Mucosa of gallbladder (tissue), 1 donor: ENCODE measurements at regions not wholly inside any gene's neighbourhood (a gene's known extent, or its start where the extent isn't known, plus 50 kb on each side); places are given as distances from the start of the nearest gene placed in this dataset.
A peak's percentile ranks its signal among the peaks of the same experiment; 100 is the strongest.

Source experiments
- DNase-seq: peaks from one replicate; pipeline ENCODE4 v3.0.0-alpha.2; 2020; ENCODE audit warnings: low spot score
- donor health status: DM: no; HTN: no; CAD: no.

DNA sequence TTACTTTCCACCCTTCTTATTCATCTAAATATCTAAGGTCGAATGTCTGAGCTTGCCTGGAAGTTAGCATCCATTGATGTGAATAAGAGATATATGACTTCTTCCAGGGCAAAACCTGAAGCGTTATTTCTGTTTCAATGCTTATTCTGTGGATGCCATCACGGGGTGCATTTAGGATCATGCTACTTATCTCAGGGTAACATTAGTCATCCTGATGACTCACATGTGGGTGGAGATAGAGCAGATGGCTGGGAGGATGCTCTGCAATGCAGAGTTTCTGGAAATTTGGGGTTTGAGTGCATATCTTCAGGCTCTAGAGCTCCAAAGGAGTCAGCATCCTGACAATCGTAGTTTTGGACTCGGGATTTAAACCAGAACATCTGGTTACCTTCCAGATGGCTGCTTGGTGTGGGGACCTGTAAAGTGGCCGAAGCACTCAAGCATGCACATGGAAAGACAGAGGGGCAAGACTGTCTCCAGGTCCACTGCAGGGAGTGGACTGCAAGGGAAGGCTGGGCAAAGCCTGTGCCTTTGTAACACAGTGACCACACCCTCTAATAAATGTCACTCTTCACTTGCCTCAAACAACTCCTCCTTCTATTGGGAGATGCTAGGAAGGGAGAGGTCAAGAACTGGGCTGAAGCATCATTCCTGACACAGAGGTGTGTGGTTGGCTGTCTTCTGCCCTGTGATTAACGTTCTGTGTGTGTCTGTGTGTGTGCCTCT is 175.2 kb upstream of the SALL1 start:
- no peak for DNase-seq

DNA sequence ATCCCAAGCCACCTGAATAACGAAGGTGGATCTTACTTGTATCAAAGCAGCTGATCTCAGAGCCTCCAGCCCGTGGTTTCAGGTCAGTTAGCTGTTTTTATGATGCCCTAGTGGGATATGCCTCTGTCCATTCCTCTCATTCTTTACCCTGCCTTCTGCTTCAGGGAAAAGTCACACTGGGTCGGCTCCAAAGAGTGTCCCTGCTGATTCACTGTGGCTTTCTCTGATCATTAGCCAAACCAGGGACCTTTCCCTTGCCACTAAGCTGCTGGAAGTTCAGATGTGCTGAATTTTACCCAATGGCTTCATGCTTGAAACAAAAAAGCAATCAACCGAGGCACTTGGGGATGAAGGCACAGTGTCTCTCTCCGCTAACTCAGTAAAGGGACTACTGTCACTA is 170.2 kb upstream of the SALL1 start:
- DNase-seq = no peak

DNA sequence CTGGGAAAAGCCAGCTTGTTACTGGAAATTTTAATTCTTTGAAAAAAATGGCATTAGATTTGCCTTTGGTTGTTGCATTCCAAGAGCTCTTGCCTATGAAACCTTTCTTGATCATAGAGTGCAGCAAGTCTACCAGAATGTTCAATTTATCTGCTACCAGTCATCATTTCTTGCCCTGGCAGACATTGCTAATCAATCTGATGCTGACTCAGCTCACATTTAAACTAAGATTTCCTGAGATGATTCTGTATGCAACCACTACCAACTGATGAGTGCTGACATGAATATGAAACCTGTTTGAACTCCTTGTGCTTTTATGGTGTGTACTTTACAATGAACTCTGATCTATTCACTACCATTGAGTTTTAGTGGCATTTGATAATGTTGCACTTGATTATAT is 166.5 kb upstream of the SALL1 start:
- DNase-seq = no peak

- DNase-seq = no peak
Measured at GRCh38 chr16:51313198-51313597, 162.1 kb upstream of the SALL1 start.

GRCh38 chr16:51312363-51313150 is 161.5 kb upstream of the SALL1 start:
- DNase-seq = no peak

DNA sequence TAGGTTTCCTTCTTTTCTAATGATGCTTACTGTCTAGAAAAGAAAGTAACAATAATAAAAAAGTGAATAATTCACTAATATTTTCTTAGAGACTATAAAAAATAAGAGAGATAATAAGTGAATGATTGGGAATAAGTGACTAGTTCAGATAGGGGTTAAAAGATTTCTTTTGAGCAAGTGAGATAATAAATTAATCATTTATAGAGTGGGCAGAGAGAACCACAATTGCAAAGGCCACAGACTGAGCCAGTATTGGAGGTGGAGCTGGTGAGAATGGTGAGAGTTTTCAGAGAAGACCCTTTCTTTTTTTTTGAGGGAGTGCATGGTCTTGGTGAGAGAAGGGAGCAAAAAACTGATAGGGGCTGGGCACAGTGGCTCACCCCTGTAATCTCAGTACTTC is 159.1 kb upstream of the SALL1 start:
- DNase-seq = no peak

GRCh38 chr16:51306886-51307595 is 156.0 kb upstream of the SALL1 start:
- no peak for DNase-seq

GRCh38 chr16:51306116-51306515 is 155.0 kb upstream of the SALL1 start:
- DNase-seq = no peak

DNA sequence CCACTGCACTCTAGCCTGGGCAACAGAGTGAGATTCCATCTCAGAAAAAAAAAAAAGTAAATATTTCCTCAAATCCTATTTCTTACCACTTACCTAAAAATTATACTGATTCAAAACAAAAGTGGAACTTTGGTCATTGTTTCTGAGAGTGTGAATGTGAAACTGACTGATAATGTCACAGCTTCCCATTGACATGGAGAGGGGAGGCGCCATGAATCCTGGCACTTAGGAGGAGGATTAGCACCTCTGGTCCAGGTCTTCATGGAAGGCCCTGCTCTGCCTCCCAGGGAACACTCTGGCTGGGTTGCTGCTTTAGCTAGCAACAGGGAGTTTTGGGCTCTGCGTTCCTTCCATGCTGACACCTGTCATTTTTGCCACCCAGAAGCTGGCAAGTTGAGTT is 154.3 kb upstream of the SALL1 start:
- no peak for DNase-seq

DNA sequence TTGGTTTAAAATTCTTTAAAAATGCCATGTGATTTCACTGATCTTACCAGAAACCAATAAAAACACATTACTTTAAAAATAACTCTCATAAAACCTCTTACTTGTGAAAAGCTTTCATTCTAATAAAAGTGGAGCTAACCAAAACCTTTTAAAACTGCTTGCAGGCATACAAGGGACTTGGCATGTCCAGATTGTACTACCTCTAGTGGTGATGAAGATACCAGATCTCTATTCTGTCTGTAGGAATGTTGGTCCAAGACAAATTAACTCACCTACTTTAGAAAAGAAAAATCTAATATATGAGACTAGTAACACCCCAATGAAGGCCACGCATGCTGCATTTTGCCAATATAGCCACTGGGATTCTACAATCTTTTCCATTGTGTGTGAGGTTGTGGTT is 151.0 kb upstream of the SALL1 start:
- no peak for DNase-seq

GRCh38 chr16:51298800-51299199 is 147.7 kb upstream of the SALL1 start:
- DNase-seq = no peak

GRCh38 chr16:51290442-51291285 is 139.6 kb upstream of the SALL1 start:
- DNase-seq = no peak

DNA sequence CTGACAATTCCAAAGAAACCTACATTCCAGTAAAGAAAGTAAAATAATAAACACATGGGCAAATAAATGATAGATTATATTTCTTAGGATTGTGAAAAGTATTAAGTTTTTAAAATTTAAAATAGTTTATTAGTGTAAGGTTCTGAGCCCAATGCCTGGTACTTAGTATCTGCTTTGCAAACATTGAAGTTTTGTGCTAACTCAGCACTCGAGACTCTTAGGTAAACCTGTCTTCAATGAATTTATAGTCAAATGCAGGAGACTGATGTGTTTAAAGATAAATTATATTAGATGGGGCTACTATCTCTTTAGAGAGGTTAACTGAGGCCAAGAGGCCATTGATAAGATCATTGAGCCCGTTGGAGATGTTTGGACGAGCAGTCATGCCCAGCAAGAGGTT is 138.3 kb upstream of the SALL1 start:
- DNase-seq = no peak

GRCh38 chr16:51287121-51287755 is 136.2 kb upstream of the SALL1 start:
- DNase-seq = no peak

GRCh38 chr16:51286272-51286671 is 135.2 kb upstream of the SALL1 start:
- no peak for DNase-seq

- peak; percentile 27 for DNase-seq
Measured at GRCh38 chr16:51276336-51276735, 125.3 kb upstream of the SALL1 start.

DNA sequence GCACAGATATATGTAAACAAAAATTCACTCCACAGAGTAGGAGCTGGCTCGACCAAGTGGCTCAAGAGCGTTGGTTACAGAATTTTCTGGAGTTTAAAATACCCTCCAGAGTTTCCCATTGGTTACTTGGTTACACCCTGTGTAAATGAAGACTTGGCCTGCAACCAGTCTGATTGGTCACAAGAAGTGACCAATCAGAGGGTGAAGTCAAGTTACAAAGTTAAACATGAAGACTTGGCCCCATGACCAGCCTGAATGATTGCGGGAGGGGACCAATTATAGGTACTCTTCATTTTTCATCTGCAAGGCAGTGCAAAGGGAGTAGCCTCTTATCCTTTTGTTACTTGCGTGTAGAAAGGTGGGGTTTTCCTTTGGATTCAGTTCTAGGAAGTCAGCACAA is 121.3 kb upstream of the SALL1 start:
- no peak for DNase-seq

GRCh38 chr16:51271156-51271701 is 120.2 kb upstream of the SALL1 start:
- DNase-seq = no peak

- no peak for DNase-seq
Measured at GRCh38 chr16:51268237-51268636, 117.2 kb upstream of the SALL1 start.

DNA sequence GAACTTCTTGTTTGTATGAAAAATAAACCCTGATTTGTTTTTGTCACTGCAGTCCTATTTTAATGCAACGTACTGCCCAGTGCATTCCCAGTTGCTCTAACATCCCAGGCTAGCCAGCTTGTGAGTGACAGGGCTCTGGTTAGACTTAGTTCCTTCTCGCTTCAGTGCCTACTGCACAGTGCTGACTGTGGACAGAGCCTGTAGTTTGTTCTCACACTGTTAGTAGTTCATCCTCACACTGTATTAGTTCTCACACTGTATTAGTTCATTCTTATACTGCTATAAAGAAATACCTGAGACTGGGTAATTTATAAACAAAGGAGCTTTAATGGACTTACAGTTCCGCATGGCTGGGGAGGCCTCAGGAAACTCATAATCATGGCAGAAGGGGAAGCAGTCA is 116.6 kb upstream of the SALL1 start:
- no peak for DNase-seq

- no peak for DNase-seq
Measured at GRCh38 chr16:51262428-51262827, 111.4 kb upstream of the SALL1 start.
